ENCODE measurements at regions not wholly inside any gene's neighbourhood (a gene's known extent, or its start where the extent isn't known, plus 50 kb on each side); places are given as distances from the start of the nearest gene placed in this dataset.

DNA sequence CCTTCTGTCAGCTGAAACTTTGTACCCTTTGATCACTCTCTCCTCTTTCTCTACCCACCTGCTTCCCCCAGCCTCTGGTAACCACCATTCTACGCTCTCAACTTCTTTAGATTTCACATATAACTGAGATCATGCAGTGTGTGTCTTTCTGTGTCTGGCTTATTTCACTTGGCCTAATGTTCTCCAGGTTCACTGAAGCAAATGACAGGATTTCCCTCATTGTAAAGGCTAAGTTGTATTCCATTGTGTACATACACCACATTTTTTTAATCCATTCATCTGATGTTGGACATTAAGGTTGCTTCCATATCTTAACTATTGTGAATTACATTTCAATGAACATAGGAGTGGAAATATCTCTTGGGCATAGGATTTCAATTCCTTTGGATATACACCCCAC is 207.6 kb downstream of the MIAT start:
- TF ChIP-seq CTCF (IDR thresholded peaks at IDR 0.05) (no peak), POLR2A (IDR thresholded peaks at IDR 0.05) (no peak), POLR2AphosphoS5 (IDR thresholded peaks at IDR 0.05) (no peak)
- intact Hi-C loops (cut with DNase I) = no loop called here
- no peaks in the 10 kb centered on the region for H3K27me3 ChIP-seq (replicated peaks; ENCODE audit: insufficient read depth)
- no peaks in the 10 kb centered on the region for H3K9me3 ChIP-seq
- DNase-seq (ENCODE audit: low spot score) = no peak
- no peak overlapping the region for H3K27ac ChIP-seq
- no peaks in the 10 kb centered on the region for H3K4me1 ChIP-seq (replicated peaks)
- WGBS = 100% methylated on average over 1 of the region's 1 CpG
- no peaks in the 10 kb centered on the region for H3K36me3 ChIP-seq
- H3K4me3 ChIP-seq = no peak overlapping the region

- no peak for DNase-seq (ENCODE audit: low spot score)
- no peak overlapping the region for H3K27ac ChIP-seq
- no peaks in the 10 kb centered on the region for H3K9me3 ChIP-seq
- no peaks in the 10 kb centered on the region for H3K36me3 ChIP-seq
- H3K4me3 ChIP-seq = no peak overlapping the region
- H3K27me3 ChIP-seq (replicated peaks; ENCODE audit: insufficient read depth) = no peaks in the 10 kb centered on the region
- WGBS = 48% methylated on average over 4 of the region's 4 CpGs
- intact Hi-C loops (cut with DNase I) = no loop called here
- no peak for TF ChIP-seq POLR2AphosphoS5 (IDR thresholded peaks at IDR 0.05)
- no peak for TF ChIP-seq POLR2A (IDR thresholded peaks at IDR 0.05)
- TF ChIP-seq CTCF (IDR thresholded peaks at IDR 0.05) = no peak
- H3K4me1 ChIP-seq (replicated peaks) = no peaks in the 10 kb centered on the region
Observed at GRCh38 chr22:26883393-26883792, 226.0 kb downstream of the MIAT start.

- H3K27ac ChIP-seq = no peak overlapping the region
- TF ChIP-seq POLR2A (IDR thresholded peaks at IDR 0.05) (no peak), POLR2AphosphoS5 (IDR thresholded peaks at IDR 0.05) (no peak), CTCF (IDR thresholded peaks at IDR 0.05) (no peak)
- 84% methylated on average over 7 of the region's 7 CpGs for WGBS
- no peaks in the 10 kb centered on the region for H3K9me3 ChIP-seq
- no peaks in the 10 kb centered on the region for H3K27me3 ChIP-seq (replicated peaks; ENCODE audit: insufficient read depth)
- H3K4me3 ChIP-seq = no peak overlapping the region
- no peak for DNase-seq (ENCODE audit: low spot score)
- no peaks in the 10 kb centered on the region for H3K4me1 ChIP-seq (replicated peaks)
- intact Hi-C loops (cut with DNase I) = no loop called here
- H3K36me3 ChIP-seq = no peaks in the 10 kb centered on the region
Observed at GRCh38 chr22:26884921-26885320, 227.5 kb downstream of the MIAT start.

GRCh38 chr22:26885441-26886261 is 228.3 kb downstream of the MIAT start:
- Histone ChIP-seq H3K36me3 (no peaks in the 10 kb centered on the region), H3K4me1 (replicated peaks) (no peaks in the 10 kb centered on the region), H3K4me3 (no peak overlapping the region), H3K9me3 (no peaks in the 10 kb centered on the region), H3K27me3 (replicated peaks; ENCODE audit: insufficient read depth) (no peaks in the 10 kb centered on the region), H3K27ac (no peak overlapping the region)
- 71% methylated on average over 2 of the region's 2 CpGs for WGBS
- intact Hi-C loops (cut with DNase I) = no loop called here
- DNase-seq (ENCODE audit: low spot score) = no peak
- no peak for TF ChIP-seq POLR2A (IDR thresholded peaks at IDR 0.05)
- TF ChIP-seq POLR2AphosphoS5 (IDR thresholded peaks at IDR 0.05) = no peak
- TF ChIP-seq CTCF (IDR thresholded peaks at IDR 0.05) = no peak

DNA sequence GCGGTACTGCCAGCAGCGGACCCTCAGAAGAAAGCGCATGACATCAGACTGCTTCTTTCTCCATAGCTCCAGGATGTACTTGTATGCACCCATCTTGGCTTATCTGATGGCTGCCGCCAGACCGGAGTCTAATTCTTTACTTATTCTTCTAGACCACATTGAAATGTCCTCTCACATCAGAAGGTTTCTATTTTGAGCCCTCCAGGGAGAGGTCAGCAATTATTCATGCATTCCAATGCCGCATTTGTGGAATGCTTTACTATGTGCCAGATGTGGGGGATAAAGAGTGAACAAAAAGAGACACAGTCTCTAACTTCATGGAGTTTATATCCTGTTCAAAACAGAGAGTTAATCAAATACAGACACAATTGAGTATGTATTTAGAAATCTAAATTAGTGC is 230.1 kb downstream of the MIAT start:
- Histone ChIP-seq H3K27ac (no peak overlapping the region), H3K4me3 (no peak overlapping the region), H3K4me1 (replicated peaks) (no peaks in the 10 kb centered on the region), H3K27me3 (replicated peaks; ENCODE audit: insufficient read depth) (no peaks in the 10 kb centered on the region), H3K36me3 (no peaks in the 10 kb centered on the region), H3K9me3 (no peaks in the 10 kb centered on the region)
- TF ChIP-seq POLR2AphosphoS5 (IDR thresholded peaks at IDR 0.05) (no peak), CTCF (IDR thresholded peaks at IDR 0.05) (no peak), POLR2A (IDR thresholded peaks at IDR 0.05) (no peak)
- WGBS = 77% methylated on average over 6 of the region's 6 CpGs
- intact Hi-C loops (cut with DNase I) = no loop called here
- no peak for DNase-seq (ENCODE audit: low spot score)

Measured in prostate gland (tissue), 2 donors.